Endothelial cell of umbilical vein (primary cell): ENCODE measurements at regions not wholly inside any gene's neighbourhood (a gene's known extent, or its start where the extent isn't known, plus 50 kb on each side); places are given as distances from the start of the nearest gene placed in this dataset.

Experiments
- EZH2 ChIP-seq: IDR thresholded peaks from 2 replicates; pipeline ENCODE4 v1.6.1; 2012; ENCODE audit warnings: borderline replicate concordance, low read depth, mild to moderate bottlenecking, moderate library complexity, low read length, inconsistent platforms; ENCODE audit not compliant: severe bottlenecking
- FOS ChIP-seq: IDR thresholded peaks from 2 replicates; pipeline ENCODE4 v1.6.1; 2011; ENCODE audit warnings: mild to moderate bottlenecking, low read length, moderate library complexity, borderline replicate concordance; ENCODE audit not compliant: insufficient read depth
- JUN ChIP-seq: IDR thresholded peaks from 2 replicates; pipeline ENCODE4 v1.6.1; 2011; ENCODE audit warnings: borderline replicate concordance, low read depth; ENCODE audit not compliant: insufficient read length, insufficient read depth
- MYC ChIP-seq: IDR thresholded peaks from one replicate; pipeline ENCODE4 v1.6.1; 2011; ENCODE audit warnings: mild to moderate bottlenecking, low read depth, low read length
- POLR2A ChIP-seq: IDR thresholded peaks from 2 replicates; pipeline ENCODE4 v1.6.1; 2012; ENCODE audit warnings: low read depth, mild to moderate bottlenecking, control low read depth, low read length
- POLR2AphosphoS5 ChIP-seq: IDR thresholded peaks from 2 replicates; pipeline ENCODE4 v1.6.1; 2012; ENCODE audit warnings: low read depth, mild to moderate bottlenecking, control low read depth, low read length, moderate library complexity; ENCODE audit not compliant: insufficient read depth
- TF ChIP-seq, protein P1 (sequence below), 2 donors: IDR thresholded peaks; 1 replicate in 1 of 2; 2 replicates in 1 of 2; pipeline ENCODE4 v1.5.1; 2011; ENCODE audit warnings: low read length in 2 of 2, mild to moderate bottlenecking in 2 of 2, moderate library complexity in 2 of 2, control low read depth in 1 of 2, inconsistent platforms in 1 of 2, low read depth in 1 of 2; ENCODE audit not compliant: insufficient read depth in 1 of 2; ENCODE audit errors: extremely low read depth in 1 of 2
- TF ChIP-seq, protein P2 (sequence below): IDR thresholded peaks from 2 replicates; pipeline ENCODE4 v1.6.1; 2011; ENCODE audit not compliant: insufficient read depth, insufficient read length

DNA sequence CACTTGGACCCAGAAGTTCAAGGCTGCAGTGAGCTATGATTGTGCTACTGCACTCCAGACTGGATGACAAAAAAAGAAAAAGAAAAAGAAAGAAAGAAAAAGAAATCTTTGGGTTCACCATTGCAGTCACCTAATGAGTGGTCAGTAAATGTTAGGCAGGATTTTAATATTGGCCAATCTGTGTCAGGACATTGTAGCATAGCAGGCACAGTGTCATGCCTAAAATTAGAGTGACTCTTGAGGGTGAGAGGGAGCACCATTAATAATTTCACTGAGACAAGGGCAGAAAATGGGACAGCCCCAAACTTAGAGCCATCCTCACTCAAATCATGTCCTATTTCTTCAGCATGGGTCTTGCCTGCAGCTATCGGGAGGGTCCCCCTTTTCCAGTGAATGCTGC, 221.6 kb upstream of the NRP1 start:
- TF ChIP-seq MYC (no peak), POLR2AphosphoS5 (no peak), POLR2A (no peak), EZH2 (no peak), JUN (no peak), FOS (no peak)
- TF ChIP-seq, protein P1, sequence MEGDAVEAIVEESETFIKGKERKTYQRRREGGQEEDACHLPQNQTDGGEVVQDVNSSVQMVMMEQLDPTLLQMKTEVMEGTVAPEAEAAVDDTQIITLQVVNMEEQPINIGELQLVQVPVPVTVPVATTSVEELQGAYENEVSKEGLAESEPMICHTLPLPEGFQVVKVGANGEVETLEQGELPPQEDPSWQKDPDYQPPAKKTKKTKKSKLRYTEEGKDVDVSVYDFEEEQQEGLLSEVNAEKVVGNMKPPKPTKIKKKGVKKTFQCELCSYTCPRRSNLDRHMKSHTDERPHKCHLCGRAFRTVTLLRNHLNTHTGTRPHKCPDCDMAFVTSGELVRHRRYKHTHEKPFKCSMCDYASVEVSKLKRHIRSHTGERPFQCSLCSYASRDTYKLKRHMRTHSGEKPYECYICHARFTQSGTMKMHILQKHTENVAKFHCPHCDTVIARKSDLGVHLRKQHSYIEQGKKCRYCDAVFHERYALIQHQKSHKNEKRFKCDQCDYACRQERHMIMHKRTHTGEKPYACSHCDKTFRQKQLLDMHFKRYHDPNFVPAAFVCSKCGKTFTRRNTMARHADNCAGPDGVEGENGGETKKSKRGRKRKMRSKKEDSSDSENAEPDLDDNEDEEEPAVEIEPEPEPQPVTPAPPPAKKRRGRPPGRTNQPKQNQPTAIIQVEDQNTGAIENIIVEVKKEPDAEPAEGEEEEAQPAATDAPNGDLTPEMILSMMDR (IDR thresholded peaks at IDR 0.05; ENCODE audit: extremely low read depth in 1 of 2, insufficient read depth in 1 of 2, low read depth in 1 of 2, low read length in 2 of 2) = no peak
- TF ChIP-seq, protein P2, sequence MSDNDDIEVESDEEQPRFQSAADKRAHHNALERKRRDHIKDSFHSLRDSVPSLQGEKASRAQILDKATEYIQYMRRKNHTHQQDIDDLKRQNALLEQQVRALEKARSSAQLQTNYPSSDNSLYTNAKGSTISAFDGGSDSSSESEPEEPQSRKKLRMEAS = no peak
